ENCODE measurements at regions not wholly inside any gene's neighbourhood (a gene's known extent, or its start where the extent isn't known, plus 50 kb on each side); places are given as distances from the start of the nearest gene placed in this dataset.
"Not testable (repeated sequence)": the region's sequence is repeated elsewhere in the genome, so short reads cannot be mapped to it uniquely, and the experiment has no call there.

DNA sequence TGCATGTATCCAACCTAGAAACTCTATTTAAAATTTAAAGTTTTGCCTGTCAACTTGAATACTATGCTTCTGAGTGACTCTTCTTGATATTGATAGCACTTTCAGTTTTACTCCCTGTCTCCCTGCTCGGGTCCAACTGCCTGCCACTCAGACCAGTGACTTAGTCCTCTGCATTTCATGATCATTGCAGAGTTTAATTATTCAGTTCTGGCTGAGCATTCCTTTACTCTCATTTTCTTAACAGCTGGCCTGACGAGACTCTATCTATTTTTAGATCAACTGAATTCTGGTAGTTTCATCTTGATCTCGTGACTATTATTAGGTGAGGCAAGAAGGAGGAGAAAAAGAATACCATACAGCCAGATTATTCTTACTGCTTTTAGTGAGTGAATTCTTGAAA, 617.4 kb downstream of the SI start:
- DNase-seq (ENCODE audit: low spot score): peak; percentile 11

DNA sequence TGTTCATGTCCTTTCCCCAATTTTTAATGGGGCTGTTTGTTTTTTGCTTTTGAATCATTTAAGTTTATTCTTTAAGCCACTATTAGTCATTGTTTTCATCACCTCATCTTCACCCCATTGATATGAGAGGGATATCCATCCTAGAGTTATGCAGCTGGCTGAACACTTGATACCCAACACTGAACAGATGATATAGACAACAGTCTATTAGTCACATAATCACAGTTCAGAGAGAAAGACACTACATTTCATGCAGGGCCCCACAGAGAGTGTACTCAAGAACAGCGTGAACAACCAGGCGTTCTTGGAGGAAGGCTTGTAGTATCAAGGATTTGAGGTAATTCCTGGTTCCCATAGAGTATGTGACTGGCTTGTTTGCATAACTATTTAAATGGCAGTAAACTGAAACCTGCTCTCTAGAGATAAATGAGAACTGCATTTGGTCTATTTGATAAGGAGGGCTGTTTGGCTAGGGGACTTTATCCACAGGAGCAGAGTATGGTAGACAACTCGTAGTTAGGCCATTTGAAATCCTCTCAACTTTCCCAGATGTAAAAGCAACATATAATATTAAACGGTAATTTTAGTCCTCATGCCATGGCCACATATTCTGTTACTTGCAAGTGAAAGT, 618.7 kb downstream of the SI start:
- DNase-seq (ENCODE audit: low spot score): no peak

GRCh38 chr3:164458986-164459385, 619.3 kb downstream of the SI start:
- no peak for DNase-seq (ENCODE audit: low spot score)

DNA sequence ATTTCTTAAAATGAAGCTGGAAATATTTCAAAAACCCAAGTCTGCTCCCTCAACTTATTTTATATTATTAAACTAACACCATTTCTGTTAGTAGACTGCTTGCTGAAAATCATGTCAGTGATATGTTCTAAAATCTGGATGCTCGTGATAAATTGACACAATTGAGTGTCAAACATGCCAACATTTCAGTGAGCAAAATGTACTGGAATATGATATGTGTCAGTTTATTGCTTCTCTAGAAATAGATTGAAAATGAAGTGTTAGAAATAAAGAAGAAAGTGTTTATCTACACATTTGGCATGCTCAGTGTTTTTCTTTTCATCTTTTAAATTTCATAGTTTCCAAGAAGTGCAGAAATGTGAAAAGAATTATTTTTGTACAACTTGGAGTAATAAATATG, 624.6 kb downstream of the SI start:
- no peak for DNase-seq (ENCODE audit: low spot score)

- no peak for DNase-seq (ENCODE audit: low spot score)
Observed at GRCh38 chr3:164452707-164453106, 625.6 kb downstream of the SI start.

DNA sequence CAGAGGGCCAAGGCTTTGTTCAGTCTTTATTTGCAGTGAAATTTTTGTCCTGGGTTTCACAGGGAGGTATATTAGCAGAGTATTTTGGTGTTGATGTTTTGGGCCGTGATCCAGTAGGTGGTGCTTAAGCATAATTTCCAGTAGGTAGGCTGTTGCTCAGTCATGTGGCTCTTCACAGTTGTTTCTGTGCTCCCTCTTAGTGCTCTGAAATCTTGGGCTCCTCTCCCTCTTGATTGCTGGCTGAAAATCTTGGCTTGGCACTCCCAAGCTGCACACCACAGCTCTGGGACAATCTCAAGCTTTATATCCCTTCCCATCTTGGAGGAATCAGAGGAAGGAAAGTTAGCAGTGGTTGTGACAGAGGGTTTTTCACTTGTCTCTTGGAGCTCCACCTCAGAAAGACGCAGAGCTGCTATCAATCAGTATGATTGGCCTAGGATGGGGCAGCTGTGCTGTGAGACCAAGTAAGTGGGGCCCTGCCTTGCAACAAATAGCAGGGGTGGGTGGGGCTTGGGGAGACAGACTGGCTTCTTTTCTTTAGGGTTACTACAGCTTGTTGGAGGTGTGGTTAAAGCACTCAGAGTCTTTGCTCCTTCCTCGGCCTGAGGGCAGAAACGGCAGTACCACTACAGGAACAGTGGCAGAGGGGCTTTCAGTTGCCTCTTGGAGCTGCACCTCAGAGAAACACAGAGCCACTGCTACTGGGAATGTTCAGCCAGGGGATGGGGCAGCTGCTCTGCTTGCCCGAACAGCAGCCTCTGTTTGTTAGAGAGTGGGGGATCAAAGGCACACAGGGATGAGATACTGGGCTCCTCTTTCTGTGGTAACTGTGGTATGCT, 627.0 kb downstream of the SI start:
- no peak for DNase-seq (ENCODE audit: low spot score)

DNA sequence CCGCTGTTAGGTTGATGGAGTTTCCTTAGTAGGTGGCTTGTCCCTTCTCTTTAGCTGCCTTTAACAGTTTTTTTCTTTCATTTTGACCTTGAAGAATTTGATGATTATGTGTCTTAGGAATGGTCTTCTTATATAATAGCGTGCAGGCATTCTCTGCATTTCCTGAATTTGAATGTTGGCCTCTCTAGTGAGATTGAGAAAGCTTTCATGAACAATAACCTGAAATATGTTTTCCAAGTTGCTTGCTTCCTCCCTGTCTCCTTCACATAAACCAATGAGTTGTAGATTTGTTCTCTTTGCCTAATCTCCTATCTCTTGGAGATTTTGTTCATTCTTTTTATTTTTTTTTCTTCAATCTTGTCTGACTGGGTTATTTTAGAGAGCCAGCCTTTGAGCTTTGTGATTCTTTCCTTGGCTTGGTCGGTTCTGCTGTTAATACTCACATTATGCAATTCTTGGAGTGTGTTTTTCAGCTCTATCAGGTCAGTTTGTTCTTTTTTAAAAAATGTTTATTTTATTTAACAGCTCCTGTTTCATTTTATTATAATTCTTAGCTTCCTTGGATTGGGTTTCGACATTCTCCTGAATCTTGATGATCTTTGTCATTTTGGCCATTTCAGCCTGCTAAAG, 627.9 kb downstream of the SI start:
- DNase-seq (ENCODE audit: low spot score): no peak

DNA sequence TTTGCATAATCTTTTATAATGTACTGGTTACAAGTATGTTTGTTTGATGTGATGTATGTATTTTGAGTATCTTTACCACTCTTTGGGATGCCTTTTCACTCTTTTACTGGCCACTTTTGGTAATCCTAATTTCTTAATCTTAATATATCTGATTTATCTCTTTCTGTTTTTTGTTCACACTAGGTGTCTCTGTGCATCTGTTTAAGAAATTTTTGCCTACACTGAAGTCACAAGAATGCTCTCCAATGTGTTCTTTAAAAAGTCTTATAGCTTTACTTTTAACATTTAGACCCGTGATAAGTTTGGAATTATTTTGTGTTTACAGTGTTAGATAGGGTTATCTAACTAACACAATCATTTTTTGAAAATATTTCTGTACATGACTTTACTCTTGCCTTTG, 659.1 kb downstream of the SI start:
- DNase-seq (ENCODE audit: low spot score): no peak

GRCh38 chr3:164418414-164418813, 659.9 kb downstream of the SI start:
- DNase-seq (ENCODE audit: low spot score): no peak

DNA sequence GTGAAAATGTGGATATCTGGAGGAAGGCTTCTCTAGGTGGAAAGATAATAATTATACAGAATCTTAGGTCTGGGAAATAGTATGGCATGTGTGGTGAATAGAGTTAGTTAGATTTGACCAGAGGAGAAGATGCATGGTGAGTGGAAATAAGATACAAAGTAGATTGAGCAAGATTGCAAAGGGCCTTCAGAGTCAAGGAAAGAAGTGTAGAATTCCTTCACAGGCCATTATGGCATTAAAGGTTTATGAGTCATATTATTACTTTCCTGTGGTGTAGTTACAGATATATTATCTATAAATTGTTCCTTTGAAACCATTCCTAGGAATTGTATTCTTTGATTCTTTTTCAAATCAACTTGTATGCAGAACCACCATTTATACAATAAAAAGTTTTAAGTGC, 660.3 kb downstream of the SI start:
- no peak for DNase-seq (ENCODE audit: low spot score)

DNA sequence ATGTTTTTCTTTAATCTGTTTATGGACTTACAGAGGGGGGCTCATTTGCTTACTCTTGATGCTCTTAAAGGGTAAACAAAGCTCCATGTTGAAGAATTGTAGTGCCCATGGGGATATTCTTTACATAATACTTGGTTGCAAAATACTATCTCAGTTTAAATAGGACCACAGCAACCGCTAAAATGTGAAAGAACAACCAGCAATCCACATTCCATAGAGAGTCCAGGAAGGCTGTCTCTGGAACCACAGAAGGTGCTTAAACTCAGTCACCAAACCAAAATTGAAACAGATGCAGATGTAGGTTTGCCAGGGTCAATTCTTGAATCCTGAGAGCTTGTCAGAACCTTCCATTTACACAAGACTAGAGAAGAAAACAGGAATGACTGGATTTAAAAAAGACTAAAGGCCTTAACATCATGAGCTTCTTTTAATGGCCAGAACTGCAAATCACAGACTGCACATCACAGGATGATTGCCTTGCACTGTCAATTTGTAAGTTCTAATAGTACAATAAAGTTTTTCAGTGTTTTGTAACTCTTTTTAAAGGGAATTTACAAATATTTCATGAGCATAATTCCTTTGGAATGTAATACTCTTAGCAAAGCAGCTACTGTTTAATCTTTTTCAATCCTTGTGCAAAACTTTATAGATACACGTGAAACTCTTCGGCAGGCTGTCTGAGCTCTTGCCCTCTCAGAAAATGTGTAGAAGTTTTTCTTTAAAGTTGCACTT, 661.6 kb downstream of the SI start:
- DNase-seq (ENCODE audit: low spot score): no peak

DNA sequence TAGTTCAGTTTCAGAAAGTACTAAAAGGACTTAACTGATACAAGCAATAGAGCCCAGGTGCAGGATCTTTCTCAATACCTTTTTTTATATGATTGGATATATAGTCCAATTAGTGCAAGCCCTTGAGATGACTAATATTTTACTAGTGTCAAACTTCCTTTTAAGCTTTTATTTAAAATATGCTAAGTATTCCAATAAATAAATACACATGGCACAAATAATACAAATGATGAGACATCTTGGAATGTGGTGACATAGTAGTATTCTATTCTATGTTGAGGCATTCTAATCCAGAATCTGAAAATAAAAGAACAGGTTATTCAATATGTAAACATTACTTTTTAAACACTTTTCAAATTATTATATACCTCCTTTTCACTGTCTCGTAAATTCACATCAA, 670.0 kb downstream of the SI start:
- DNase-seq (ENCODE audit: low spot score): no peak

DNA sequence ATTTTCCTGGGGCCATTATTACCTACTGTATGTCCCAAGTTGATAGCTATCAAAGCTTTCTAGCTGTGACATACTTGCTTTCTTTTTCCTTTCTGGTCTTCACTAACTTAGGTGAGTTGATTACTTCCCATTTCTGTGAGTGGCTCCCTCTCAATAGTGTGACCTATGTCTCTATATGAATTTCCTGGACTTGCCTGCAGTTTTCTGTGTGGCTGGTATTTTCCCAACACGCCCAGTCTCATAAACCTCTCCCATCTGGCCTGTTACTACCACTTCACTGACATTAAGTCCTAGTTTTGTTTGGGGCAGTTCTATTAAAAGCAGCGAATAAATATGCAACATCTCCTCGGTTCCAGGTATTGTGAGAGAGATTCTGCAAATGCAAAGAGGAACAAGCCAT, 671.2 kb downstream of the SI start:
- DNase-seq (ENCODE audit: low spot score): no peak

DNA sequence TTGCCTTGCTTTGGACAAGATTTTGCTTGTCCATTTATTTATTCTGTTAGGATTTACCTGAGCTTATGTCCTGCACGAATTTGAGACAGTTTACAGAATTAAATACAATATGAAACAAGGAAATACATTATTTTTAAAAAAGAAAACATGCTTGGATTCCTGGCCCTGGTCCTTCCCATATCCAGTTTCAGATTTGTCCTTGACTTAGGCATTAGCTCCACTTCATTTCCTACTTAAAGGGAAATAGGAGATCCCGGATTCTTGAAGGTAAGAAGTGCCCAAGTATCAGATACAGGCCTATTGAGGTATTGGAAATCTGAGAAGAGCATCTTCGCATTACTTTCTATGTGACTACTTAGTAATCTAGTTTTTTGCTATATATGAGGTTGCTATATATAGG, 672.0 kb downstream of the SI start:
- DNase-seq (ENCODE audit: low spot score): no peak

- DNase-seq (ENCODE audit: low spot score): no peak
Observed at GRCh38 chr3:164401923-164402322, 676.4 kb downstream of the SI start.

DNA sequence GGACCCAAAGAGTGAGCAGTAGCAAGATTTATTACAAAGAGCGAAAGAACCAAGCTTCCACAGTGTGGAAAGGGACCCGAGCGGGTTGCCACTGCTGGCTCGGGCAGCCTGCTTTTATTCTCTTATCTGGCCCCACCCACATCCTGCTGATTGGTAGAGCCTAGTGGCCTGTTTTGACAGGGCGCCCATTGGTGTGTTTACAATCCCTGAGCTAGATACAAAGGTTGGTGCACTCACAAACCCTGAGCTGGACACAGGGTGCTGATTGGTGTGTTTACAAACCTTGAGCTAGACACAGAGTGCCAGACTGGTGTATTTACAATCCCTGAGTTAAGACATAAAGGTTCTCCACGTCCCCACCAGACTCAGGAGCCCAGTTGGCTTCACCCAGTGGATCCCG, 676.9 kb downstream of the SI start:
- not testable (repeated sequence) for DNase-seq (ENCODE audit: low spot score)

- DNase-seq (ENCODE audit: low spot score): no peak
Observed at GRCh38 chr3:164397462-164397861, 680.8 kb downstream of the SI start.

- DNase-seq (ENCODE audit: low spot score): no peak
Observed at GRCh38 chr3:164393171-164393570, 685.1 kb downstream of the SI start.

- DNase-seq (ENCODE audit: low spot score): no peak
Observed at GRCh38 chr3:164390046-164390445, 688.2 kb downstream of the SI start.

DNA sequence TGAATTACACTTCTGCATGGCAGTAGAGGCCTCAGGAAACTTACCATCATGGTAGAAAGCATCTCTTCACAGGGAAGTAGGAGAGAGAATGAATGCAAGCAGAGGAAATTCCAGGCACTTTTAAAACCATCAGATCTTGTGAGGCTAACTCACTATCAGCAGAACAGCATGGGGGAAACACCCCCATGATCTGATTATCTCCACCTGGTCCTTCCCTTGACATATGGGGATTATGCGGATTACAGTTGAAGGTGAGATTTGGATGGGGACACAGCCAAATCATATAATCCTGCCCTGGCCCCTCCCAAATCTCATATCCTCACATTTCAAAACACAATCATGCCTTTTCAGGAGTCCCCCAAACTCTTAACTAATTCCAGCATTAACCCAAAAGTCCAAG, 691.1 kb downstream of the SI start:
- DNase-seq (ENCODE audit: low spot score): no peak

- DNase-seq (ENCODE audit: low spot score): no peak
Observed at GRCh38 chr3:164380156-164380555, 698.1 kb downstream of the SI start.

GRCh38 chr3:164377466-164377865, 700.8 kb downstream of the SI start:
- DNase-seq (ENCODE audit: low spot score): no peak

DNA sequence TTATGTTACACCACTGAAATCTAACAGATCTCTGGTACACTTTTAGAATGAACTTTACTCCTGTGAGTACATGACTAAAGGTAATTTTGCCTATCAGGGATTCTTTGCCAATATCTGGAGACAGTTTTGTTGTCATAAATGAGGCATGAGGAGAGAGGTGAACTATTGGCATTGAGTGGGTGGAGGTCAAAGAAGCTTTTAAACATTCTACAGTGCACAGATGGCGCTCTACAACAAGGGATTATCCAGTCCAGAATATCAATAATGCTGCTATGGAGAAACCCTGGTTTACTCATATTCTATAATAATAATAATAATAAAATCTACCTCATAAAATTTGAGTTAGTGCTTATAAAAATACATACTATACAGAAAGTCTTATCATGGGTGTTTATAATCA, 702.3 kb downstream of the SI start:
- no peak for DNase-seq (ENCODE audit: low spot score)
